OCI-LY1 (cell line): ENCODE measurements at regions not wholly inside any gene's neighbourhood (a gene's known extent, or its start where the extent isn't known, plus 50 kb on each side); places are given as distances from the start of the nearest gene placed in this dataset.

Experiments used
- H2AFZ ChIP-seq: fragments of 200-600 bp; sonication (generic), shearing (Covaris generic); 2 replicates; pipeline ENCODE4 v1.6.0; 2014; ENCODE audit warnings: antibody characterized with exemption, mild to moderate bottlenecking, low read length
- H3F3A ChIP-seq: fragments of 200-600 bp; sonication (generic), shearing (Covaris generic); 2 replicates; pipeline ENCODE4 v1.6.0; 2014; ENCODE audit warnings: mild to moderate bottlenecking, antibody characterized with exemption, low read length, moderate library complexity; ENCODE audit not compliant: insufficient read depth
- H3K27ac ChIP-seq: fragments of 200-600 bp; sonication (generic); 2 replicates; pipeline ENCODE4 v1.5.1; 2014; ENCODE audit warnings: low read length, mixed run types, mild to moderate bottlenecking, low read depth; ENCODE audit not compliant: poor library complexity, severe bottlenecking
- H3K27me3 ChIP-seq: fragments of 200-600 bp; sonication (generic); 2 replicates; pipeline ENCODE4 v1.6.0; 2014; ENCODE audit warnings: antibody characterized with exemption, mild to moderate bottlenecking, low read length, moderate library complexity; ENCODE audit not compliant: insufficient read depth
- H3K36me3 ChIP-seq: fragments of 200-600 bp; sonication (generic); 2 replicates; pipeline ENCODE4 v1.6.1; 2014; ENCODE audit warnings: mild to moderate bottlenecking, antibody characterized with exemption, low read length, moderate library complexity, mixed read lengths; ENCODE audit not compliant: insufficient read depth
- H3K4me1 ChIP-seq: fragments of 200-600 bp; sonication (generic); 2 replicates; pipeline ENCODE4 v1.5.1; 2014; ENCODE audit warnings: mild to moderate bottlenecking, low read length, moderate library complexity; ENCODE audit not compliant: insufficient read depth, severe bottlenecking
- H3K4me2 ChIP-seq: fragments of 200-600 bp; sonication (generic), shearing (Covaris generic); 2 replicates; pipeline ENCODE4 v1.6.1; 2014; ENCODE audit warnings: low read length
- H3K4me3 ChIP-seq: fragments of 200-600 bp; sonication (generic); 2 replicates; pipeline ENCODE4 v1.5.1; 2014; ENCODE audit warnings: low read length, low read depth, mild to moderate bottlenecking, mixed read lengths; ENCODE audit not compliant: poor library complexity, severe bottlenecking
- H3K79me2 ChIP-seq: fragments of 200-600 bp; shearing (Covaris generic); 2 replicates; pipeline ENCODE4 v1.6.1; 2016; ENCODE audit warnings: mixed run types, low read length, mixed read lengths; ENCODE audit not compliant: insufficient read depth
- H3K9ac ChIP-seq: fragments of 200-600 bp; sonication (generic), shearing (Covaris generic); 2 replicates; pipeline ENCODE4 v1.6.1; 2014; ENCODE audit warnings: mild to moderate bottlenecking, low read length, mixed read lengths
- H3K9me2 ChIP-seq: fragments of 200-600 bp; sonication (generic), shearing (Covaris generic); 2 replicates; pipeline ENCODE4 v1.6.1; 2014; ENCODE audit warnings: low read depth, mild to moderate bottlenecking, low read length, mixed read lengths
- H3K9me3 ChIP-seq: fragments of 200-600 bp; shearing (Covaris generic); 2 replicates; pipeline ENCODE4 v1.6.1; 2014; ENCODE audit warnings: low read length, mixed read lengths
- H4K20me1 ChIP-seq: fragments of 200-600 bp; sonication (generic), shearing (Covaris generic); 2 replicates; pipeline ENCODE4 v1.6.0; 2016; ENCODE audit warnings: mild to moderate bottlenecking, low read length; ENCODE audit not compliant: insufficient read depth
- EZH2 ChIP-seq: fragments of 200-600 bp; sonication (generic), shearing (Covaris generic); IDR thresholded peaks from 2 replicates; pipeline ENCODE4 v1.8.0; 2017; ENCODE audit warnings: borderline replicate concordance, mixed run types, mild to moderate bottlenecking, antibody characterized with exemption, low read length, moderate library complexity, mixed read lengths
- TF ChIP-seq, protein P1 (sequence below): fragments of 200-600 bp; sonication (generic), shearing (Covaris generic); IDR thresholded peaks from 2 replicates; pipeline ENCODE4 v1.5.1; 2017; ENCODE audit warnings: mild to moderate bottlenecking, antibody characterized with exemption, low read length, moderate library complexity, mixed read lengths

DNA sequence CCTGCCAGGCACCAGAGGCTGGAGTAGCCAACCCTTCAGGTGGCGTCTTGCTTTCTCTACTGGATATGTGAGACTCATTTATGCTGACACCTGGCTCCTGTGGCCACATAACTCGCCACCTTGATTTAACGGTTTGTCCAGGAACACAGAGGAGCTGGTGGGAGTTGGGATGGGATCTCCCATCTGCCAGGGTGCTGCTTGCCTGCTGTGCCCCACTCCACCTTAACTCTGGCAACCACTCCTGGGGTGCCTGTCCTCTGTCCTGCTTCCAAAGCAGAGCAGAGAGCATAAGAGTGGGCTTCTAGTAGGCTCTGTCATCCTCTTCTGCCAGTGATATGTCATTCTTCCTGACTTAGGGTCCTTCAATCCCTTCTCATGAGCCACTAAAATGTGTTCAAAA, 63.4 kb upstream of the ZNF423 start:
- TF ChIP-seq, protein P1, sequence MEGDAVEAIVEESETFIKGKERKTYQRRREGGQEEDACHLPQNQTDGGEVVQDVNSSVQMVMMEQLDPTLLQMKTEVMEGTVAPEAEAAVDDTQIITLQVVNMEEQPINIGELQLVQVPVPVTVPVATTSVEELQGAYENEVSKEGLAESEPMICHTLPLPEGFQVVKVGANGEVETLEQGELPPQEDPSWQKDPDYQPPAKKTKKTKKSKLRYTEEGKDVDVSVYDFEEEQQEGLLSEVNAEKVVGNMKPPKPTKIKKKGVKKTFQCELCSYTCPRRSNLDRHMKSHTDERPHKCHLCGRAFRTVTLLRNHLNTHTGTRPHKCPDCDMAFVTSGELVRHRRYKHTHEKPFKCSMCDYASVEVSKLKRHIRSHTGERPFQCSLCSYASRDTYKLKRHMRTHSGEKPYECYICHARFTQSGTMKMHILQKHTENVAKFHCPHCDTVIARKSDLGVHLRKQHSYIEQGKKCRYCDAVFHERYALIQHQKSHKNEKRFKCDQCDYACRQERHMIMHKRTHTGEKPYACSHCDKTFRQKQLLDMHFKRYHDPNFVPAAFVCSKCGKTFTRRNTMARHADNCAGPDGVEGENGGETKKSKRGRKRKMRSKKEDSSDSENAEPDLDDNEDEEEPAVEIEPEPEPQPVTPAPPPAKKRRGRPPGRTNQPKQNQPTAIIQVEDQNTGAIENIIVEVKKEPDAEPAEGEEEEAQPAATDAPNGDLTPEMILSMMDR, result no peak
- no peak for TF ChIP-seq EZH2
- no peaks in the 10 kb centered on the region for H4K20me1 ChIP-seq
- no peaks in the 10 kb centered on the region for H3K4me1 ChIP-seq
- no peak overlapping the region for H2AFZ ChIP-seq
- no peaks in the 10 kb centered on the region for H3F3A ChIP-seq
- no peaks in the 10 kb centered on the region for H3K9me2 ChIP-seq
- H3K27me3 ChIP-seq, result 0 out of 2 replicates have a peak, but pooled peaks cover 2% of the 10 kb centered on the region
- H3K4me2 ChIP-seq, result no peak overlapping the region
- no peak overlapping the region for H3K4me3 ChIP-seq
- no peaks in the 10 kb centered on the region for H3K9me3 ChIP-seq
- no peak overlapping the region for H3K9ac ChIP-seq
- H3K79me2 ChIP-seq, result no peaks in the 10 kb centered on the region
- H3K27ac ChIP-seq, result no peak overlapping the region
- H3K36me3 ChIP-seq, result no peaks in the 10 kb centered on the region

GRCh38 chr16:49920397-49920796, 64.5 kb upstream of the ZNF423 start:
- Histone ChIP-seq H3K27ac (no peak overlapping the region), H4K20me1 (no peaks in the 10 kb centered on the region), H3K4me3 (no peak overlapping the region), H3K4me2 (no peak overlapping the region), H3K79me2 (no peaks in the 10 kb centered on the region), H3F3A (no peaks in the 10 kb centered on the region), H3K9me3 (no peaks in the 10 kb centered on the region), H2AFZ (no peak overlapping the region), H3K4me1 (no peaks in the 10 kb centered on the region), H3K27me3 (0 out of 2 replicates have a peak, but pooled peaks cover 4% of the 10 kb centered on the region), H3K9me2 (no peaks in the 10 kb centered on the region), H3K9ac (no peak overlapping the region), H3K36me3 (no peaks in the 10 kb centered on the region)
- TF ChIP-seq EZH2, result no peak
- TF ChIP-seq, protein P1, result no peak

DNA sequence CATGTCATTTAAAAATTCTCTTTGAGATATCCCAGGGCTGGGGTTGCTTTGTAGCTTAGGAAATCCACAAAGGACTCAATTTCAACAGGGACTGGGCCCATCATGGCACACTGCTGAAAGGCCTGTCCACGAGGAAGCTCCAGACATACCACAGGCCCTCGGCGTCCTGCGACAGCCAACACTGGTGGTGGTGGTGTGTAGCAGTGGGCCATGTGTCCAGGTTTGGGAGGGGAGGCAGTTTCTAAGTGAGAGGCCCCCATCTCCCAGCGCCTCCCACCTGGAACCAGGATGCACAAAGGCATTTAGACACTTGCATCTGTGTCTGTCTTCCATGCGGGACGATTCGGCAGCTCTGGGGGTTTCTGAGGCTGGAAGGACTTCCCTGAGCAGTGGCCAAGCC, 65.2 kb upstream of the ZNF423 start:
- no peak overlapping the region for H2AFZ ChIP-seq
- H4K20me1 ChIP-seq, result no peaks in the 10 kb centered on the region
- no peaks in the 10 kb centered on the region for H3K4me1 ChIP-seq
- H3K9ac ChIP-seq, result no peak overlapping the region
- no peaks in the 10 kb centered on the region for H3F3A ChIP-seq
- H3K79me2 ChIP-seq, result no peaks in the 10 kb centered on the region
- no peaks in the 10 kb centered on the region for H3K36me3 ChIP-seq
- no peaks in the 10 kb centered on the region for H3K9me3 ChIP-seq
- TF ChIP-seq, protein P1, result no peak
- TF ChIP-seq EZH2, result no peak
- H3K4me2 ChIP-seq, result no peak overlapping the region
- no peaks in the 10 kb centered on the region for H3K9me2 ChIP-seq
- no peak overlapping the region for H3K27ac ChIP-seq
- H3K27me3 ChIP-seq, result 0 out of 2 replicates have a peak, but pooled peaks cover 4% of the 10 kb centered on the region
- H3K4me3 ChIP-seq, result no peak overlapping the region
